ENCODE measurements at regions not wholly inside any gene's neighbourhood (a gene's known extent, or its start where the extent isn't known, plus 50 kb on each side); places are given as distances from the start of the nearest gene placed in this dataset.

DNA sequence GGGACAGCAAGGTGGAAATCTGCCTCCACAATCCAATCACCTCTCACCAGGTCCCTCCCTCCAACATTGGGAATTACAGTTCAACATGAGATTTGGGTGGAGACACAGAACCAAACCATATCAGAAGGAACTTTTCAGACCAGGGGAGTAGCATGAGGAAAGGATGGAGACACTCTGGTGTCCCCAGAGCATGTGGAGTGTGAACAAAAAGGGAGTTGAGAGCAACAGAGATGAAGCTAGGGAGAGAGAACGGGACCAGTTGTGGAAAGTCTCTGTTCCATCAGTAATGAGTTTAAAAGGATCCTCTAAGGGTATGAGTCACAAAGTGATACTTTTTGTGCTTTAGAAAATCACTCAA lies 382.0 kb downstream of the SFMBT2 start:
- TF ChIP-seq, protein P1, sequence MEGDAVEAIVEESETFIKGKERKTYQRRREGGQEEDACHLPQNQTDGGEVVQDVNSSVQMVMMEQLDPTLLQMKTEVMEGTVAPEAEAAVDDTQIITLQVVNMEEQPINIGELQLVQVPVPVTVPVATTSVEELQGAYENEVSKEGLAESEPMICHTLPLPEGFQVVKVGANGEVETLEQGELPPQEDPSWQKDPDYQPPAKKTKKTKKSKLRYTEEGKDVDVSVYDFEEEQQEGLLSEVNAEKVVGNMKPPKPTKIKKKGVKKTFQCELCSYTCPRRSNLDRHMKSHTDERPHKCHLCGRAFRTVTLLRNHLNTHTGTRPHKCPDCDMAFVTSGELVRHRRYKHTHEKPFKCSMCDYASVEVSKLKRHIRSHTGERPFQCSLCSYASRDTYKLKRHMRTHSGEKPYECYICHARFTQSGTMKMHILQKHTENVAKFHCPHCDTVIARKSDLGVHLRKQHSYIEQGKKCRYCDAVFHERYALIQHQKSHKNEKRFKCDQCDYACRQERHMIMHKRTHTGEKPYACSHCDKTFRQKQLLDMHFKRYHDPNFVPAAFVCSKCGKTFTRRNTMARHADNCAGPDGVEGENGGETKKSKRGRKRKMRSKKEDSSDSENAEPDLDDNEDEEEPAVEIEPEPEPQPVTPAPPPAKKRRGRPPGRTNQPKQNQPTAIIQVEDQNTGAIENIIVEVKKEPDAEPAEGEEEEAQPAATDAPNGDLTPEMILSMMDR (conservative IDR thresholded peaks at IDR 0.05; ENCODE audit: low read depth in 2 of 2), result no peak
- TF ChIP-seq JUNB (IDR thresholded peaks at IDR 0.05; ENCODE audit: unreplicated experiment) (no peak), POLR2AphosphoS5 (IDR thresholded peaks at IDR 0.05; ENCODE audit: low read depth) (no peak), EZH2 (IDR thresholded peaks at IDR 0.05; ENCODE audit: low read depth, unreplicated experiment) (no peak), NANOG (IDR thresholded peaks at IDR 0.05; ENCODE audit: borderline replicate concordance) (no peak), REST (IDR thresholded peaks at IDR 0.05; ENCODE audit: unreplicated experiment) (no peak), EZH2phosphoT487 (IDR thresholded peaks at IDR 0.05; ENCODE audit: unreplicated experiment) (no peak), STAT1 (IDR thresholded peaks at IDR 0.05; ENCODE audit: unreplicated experiment) (no peak), ZNF114 (CRISPR knock-in tag; IDR thresholded peaks at IDR 0.05) (no peak), ZNF331 (CRISPR knock-in tag; IDR thresholded peaks at IDR 0.05; ENCODE audit: low read depth) (no peak), CREB1 (CRISPR knock-in tag; IDR thresholded peaks at IDR 0.05; ENCODE audit: low read depth) (no peak)
- TF ChIP-seq, protein P2, sequence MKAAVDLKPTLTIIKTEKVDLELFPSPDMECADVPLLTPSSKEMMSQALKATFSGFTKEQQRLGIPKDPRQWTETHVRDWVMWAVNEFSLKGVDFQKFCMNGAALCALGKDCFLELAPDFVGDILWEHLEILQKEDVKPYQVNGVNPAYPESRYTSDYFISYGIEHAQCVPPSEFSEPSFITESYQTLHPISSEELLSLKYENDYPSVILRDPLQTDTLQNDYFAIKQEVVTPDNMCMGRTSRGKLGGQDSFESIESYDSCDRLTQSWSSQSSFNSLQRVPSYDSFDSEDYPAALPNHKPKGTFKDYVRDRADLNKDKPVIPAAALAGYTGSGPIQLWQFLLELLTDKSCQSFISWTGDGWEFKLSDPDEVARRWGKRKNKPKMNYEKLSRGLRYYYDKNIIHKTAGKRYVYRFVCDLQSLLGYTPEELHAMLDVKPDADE (IDR thresholded peaks at IDR 0.05), result no peak
